ENCODE measurements at regions not wholly inside any gene's neighbourhood (a gene's known extent, or its start where the extent isn't known, plus 50 kb on each side); places are given as distances from the start of the nearest gene placed in this dataset.
"Not testable (repeated sequence)": the region's sequence is repeated elsewhere in the genome, so short reads cannot be mapped to it uniquely, and the experiment has no call there.

- H3K4me3 Mint-ChIP-seq, result no peak overlapping the region
- DNase-seq (ENCODE audit: low spot score in 2 of 2) (no peak), ATAC-seq (replicated peaks; ENCODE audit: extremely low read depth, poor library complexity, severe bottlenecking) (no peak)
- H3K9me3 Mint-ChIP-seq, result no peaks in the 10 kb centered on the region
- no peaks in the 10 kb centered on the region for H3K27me3 Mint-ChIP-seq
- H3K36me3 Mint-ChIP-seq (ENCODE audit: insufficient read depth), result peaks cover 2% of the 10 kb centered on the region
- no peak overlapping the region for H3K27ac Mint-ChIP-seq (ENCODE audit: low read depth)
- no peaks in the 10 kb centered on the region for H3K4me1 Mint-ChIP-seq
These were observed 196.3 kb upstream of the ZCCHC13 start for GRCh38 chrX:74107666-74108065.

GRCh38 chrX:74104356-74105015 is 199.5 kb upstream of the ZCCHC13 start:
- no peaks in the 10 kb centered on the region for H3K27me3 Mint-ChIP-seq
- ATAC-seq (replicated peaks; ENCODE audit: extremely low read depth, poor library complexity, severe bottlenecking), result no peak

GRCh38 chrX:74098407-74098806 is 205.6 kb upstream of the ZCCHC13 start:
- H3K4me1 Mint-ChIP-seq; H3K4me3 Mint-ChIP-seq; ATAC-seq (replicated peaks; ENCODE audit: extremely low read depth, poor library complexity, severe bottlenecking); H3K9me3 Mint-ChIP-seq; DNase-seq (ENCODE audit: low spot score in 2 of 2); H3K27ac Mint-ChIP-seq (ENCODE audit: low read depth); H3K36me3 Mint-ChIP-seq (ENCODE audit: insufficient read depth); H3K27me3 Mint-ChIP-seq: not testable (repeated sequence)

More at GRCh38 chrX:74104356-74105015, 199.5 kb upstream of the ZCCHC13 start:
- no peak overlapping the region for H3K27ac Mint-ChIP-seq (ENCODE audit: low read depth)
- no peak overlapping the region for H3K4me3 Mint-ChIP-seq
- no peak for DNase-seq (ENCODE audit: low spot score in 2 of 2)
- H3K4me1 Mint-ChIP-seq, result no peaks in the 10 kb centered on the region
- no peaks in the 10 kb centered on the region for H3K9me3 Mint-ChIP-seq
- peaks cover 2% of the 10 kb centered on the region for H3K36me3 Mint-ChIP-seq (ENCODE audit: insufficient read depth)

- H3K27ac Mint-ChIP-seq (ENCODE audit: low read depth), result no peak overlapping the region
- H3K4me1 Mint-ChIP-seq, result no peaks in the 10 kb centered on the region
- H3K27me3 Mint-ChIP-seq, result no peaks in the 10 kb centered on the region
- no peaks in the 10 kb centered on the region for H3K36me3 Mint-ChIP-seq (ENCODE audit: insufficient read depth)
- ATAC-seq (replicated peaks; ENCODE audit: extremely low read depth, poor library complexity, severe bottlenecking) (no peak), DNase-seq (ENCODE audit: low spot score in 2 of 2) (no peak)
- H3K9me3 Mint-ChIP-seq, result no peaks in the 10 kb centered on the region
- H3K4me3 Mint-ChIP-seq, result no peak overlapping the region
These were observed 213.9 kb upstream of the ZCCHC13 start for GRCh38 chrX:74090049-74090448.

DNA sequence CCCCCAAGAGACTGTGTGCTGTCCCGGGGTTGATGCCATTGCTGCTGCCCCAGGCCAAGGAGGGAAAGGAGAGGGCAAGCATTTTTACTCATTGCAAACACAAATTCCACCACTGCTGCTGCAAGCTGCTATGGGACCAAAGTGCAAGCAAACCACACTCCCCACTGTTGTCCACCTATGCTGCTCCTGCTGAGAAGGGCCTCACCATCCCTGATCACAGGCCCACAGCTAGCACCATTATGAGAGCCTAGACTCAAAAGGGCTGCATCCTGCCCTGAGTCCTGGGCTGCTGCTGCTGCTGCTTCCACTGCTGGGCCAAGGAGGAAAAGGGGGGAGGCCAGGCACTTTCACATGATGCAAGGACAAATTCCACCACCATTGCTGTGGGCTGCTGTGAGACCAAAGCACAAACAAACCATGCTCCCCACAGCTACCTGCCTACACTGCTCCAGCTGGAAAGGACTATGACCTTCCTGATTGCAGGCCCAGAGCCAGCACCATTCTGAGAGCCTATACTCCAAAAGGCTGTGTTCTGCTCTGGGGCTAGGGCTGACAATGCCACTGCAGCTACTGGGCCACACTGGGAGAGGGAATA is 218.2 kb upstream of the ZCCHC13 start:
- no peak for ATAC-seq (replicated peaks; ENCODE audit: extremely low read depth, poor library complexity, severe bottlenecking)
- no peaks in the 10 kb centered on the region for H3K9me3 Mint-ChIP-seq
- no peaks in the 10 kb centered on the region for H3K36me3 Mint-ChIP-seq (ENCODE audit: insufficient read depth)
- no peak for DNase-seq (ENCODE audit: low spot score in 2 of 2)
- H3K27ac Mint-ChIP-seq (ENCODE audit: low read depth), result no peak overlapping the region
- H3K4me3 Mint-ChIP-seq, result no peak overlapping the region
- no peaks in the 10 kb centered on the region for H3K4me1 Mint-ChIP-seq
- no peaks in the 10 kb centered on the region for H3K27me3 Mint-ChIP-seq

- Mint-ChIP-seq H3K9me3 (peaks cover 11% of the 10 kb centered on the region), H3K4me1 (no peaks in the 10 kb centered on the region), H3K27me3 (no peaks in the 10 kb centered on the region), H3K36me3 (ENCODE audit: insufficient read depth) (no peaks in the 10 kb centered on the region), H3K27ac (ENCODE audit: low read depth) (no peak overlapping the region), H3K4me3 (no peak overlapping the region)
- ATAC-seq (replicated peaks; ENCODE audit: extremely low read depth, poor library complexity, severe bottlenecking) (no peak), DNase-seq (ENCODE audit: low spot score in 2 of 2) (no peak)
These were observed 223.8 kb upstream of the ZCCHC13 start for GRCh38 chrX:74080165-74080564.

DNA sequence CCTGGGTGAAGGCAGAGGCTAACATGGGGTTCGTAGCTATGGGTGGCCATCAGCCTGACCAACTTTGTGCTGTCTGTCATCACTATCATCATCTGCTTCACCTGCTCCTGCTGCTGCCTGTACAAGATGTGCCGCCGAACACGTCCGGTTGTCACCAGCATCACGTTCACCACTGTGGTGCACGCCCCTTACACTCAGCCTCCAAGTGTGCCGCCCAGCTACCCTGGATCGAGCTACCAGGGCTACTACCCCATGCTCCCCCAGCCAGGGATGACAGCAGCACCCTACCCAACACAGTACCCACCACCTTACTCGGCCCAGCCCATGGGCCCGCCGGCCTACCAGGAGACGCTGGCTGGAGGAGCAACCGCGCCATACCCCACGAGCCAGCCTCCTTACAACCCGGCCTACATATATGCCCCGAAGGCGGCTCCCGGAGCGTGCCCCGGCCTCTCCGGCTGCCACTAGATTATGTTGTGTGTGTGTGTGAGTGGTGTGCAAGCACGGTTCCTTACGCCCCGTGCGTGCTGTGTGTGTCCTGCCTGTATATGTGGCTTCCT is 213.4 kb upstream of the XIST start:
- ATAC-seq (replicated peaks; ENCODE audit: extremely low read depth, poor library complexity, severe bottlenecking) (no peak), DNase-seq (ENCODE audit: low spot score in 2 of 2) (no peak)
- H3K36me3 Mint-ChIP-seq (ENCODE audit: insufficient read depth), result no peaks in the 10 kb centered on the region
- H3K27ac Mint-ChIP-seq (ENCODE audit: low read depth), result no peak overlapping the region
- H3K4me3 Mint-ChIP-seq, result no peak overlapping the region
- H3K9me3 Mint-ChIP-seq, result peaks cover 12% of the 10 kb centered on the region
- H3K27me3 Mint-ChIP-seq, result no peaks in the 10 kb centered on the region
- H3K4me1 Mint-ChIP-seq, result no peaks in the 10 kb centered on the region

- DNase-seq (ENCODE audit: low spot score in 2 of 2) (no peak), ATAC-seq (replicated peaks; ENCODE audit: extremely low read depth, poor library complexity, severe bottlenecking) (no peak)
- Mint-ChIP-seq H3K4me1 (no peaks in the 10 kb centered on the region), H3K9me3 (peaks cover 8% of the 10 kb centered on the region), H3K4me3 (no peak overlapping the region), H3K27ac (ENCODE audit: low read depth) (no peak overlapping the region), H3K27me3 (no peaks in the 10 kb centered on the region), H3K36me3 (ENCODE audit: insufficient read depth) (no peaks in the 10 kb centered on the region)
These were observed 211.1 kb upstream of the XIST start for GRCh38 chrX:74063426-74064155.

DNA sequence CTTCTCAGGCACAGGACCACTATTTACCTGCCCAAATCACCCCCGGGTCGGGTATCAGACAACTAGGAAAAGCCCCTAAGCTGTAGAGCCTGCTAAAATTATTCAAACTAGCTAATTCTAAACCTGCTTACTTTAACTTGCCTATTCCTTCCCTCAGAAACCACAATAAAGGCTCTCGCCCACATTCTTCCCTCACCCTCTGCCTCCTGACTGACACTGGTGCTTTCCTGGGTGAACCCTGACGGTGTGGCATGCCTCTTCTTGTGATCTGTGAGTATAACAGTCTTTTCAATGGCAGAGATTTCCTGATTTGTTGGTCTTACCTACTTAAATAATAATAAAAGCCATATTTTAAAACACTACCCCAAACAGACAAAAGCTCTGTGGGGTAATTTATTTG is 209.4 kb upstream of the XIST start:
- Mint-ChIP-seq H3K4me3 (no peak overlapping the region), H3K27me3 (no peaks in the 10 kb centered on the region), H3K36me3 (ENCODE audit: insufficient read depth) (no peaks in the 10 kb centered on the region), H3K4me1 (no peaks in the 10 kb centered on the region), H3K27ac (ENCODE audit: low read depth) (no peak overlapping the region), H3K9me3 (no peaks in the 10 kb centered on the region)
- ATAC-seq (replicated peaks; ENCODE audit: extremely low read depth, poor library complexity, severe bottlenecking) (no peak), DNase-seq (ENCODE audit: low spot score in 2 of 2) (no peak)

DNA sequence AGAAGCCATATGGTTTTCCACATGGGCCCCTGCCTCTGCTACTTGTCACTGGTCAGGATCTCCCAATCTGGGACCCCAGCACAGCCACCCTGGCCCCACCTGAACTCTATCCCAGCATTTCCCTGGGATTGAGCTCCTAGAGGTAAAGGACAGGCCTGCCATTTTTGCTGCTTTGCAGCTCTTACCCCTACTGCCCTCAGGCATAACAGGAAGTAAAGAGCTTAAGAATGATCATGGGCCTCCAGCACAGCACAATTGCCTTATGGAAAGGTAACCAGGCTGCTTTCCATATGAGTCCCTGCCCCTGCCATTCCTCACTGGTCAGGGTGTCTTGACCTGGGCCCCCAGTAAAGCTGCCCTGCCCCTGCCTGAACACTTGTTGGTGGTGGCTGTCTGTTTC is 196.6 kb upstream of the XIST start:
- no peak for DNase-seq (ENCODE audit: low spot score in 2 of 2)
- H3K27me3 Mint-ChIP-seq, result no peaks in the 10 kb centered on the region
- no peaks in the 10 kb centered on the region for H3K4me1 Mint-ChIP-seq
- no peaks in the 10 kb centered on the region for H3K9me3 Mint-ChIP-seq
- no peaks in the 10 kb centered on the region for H3K36me3 Mint-ChIP-seq (ENCODE audit: insufficient read depth)
- H3K27ac Mint-ChIP-seq (ENCODE audit: low read depth), result no peak overlapping the region
- H3K4me3 Mint-ChIP-seq, result no peak overlapping the region
- no peak for ATAC-seq (replicated peaks; ENCODE audit: extremely low read depth, poor library complexity, severe bottlenecking)

GRCh38 chrX:74034066-74034465 is 181.6 kb upstream of the XIST start:
- H3K27me3 Mint-ChIP-seq; ATAC-seq (replicated peaks; ENCODE audit: extremely low read depth, poor library complexity, severe bottlenecking); H3K4me1 Mint-ChIP-seq; H3K9me3 Mint-ChIP-seq; H3K27ac Mint-ChIP-seq (ENCODE audit: low read depth); DNase-seq (ENCODE audit: low spot score in 2 of 2); H3K4me3 Mint-ChIP-seq; H3K36me3 Mint-ChIP-seq (ENCODE audit: insufficient read depth): not testable (repeated sequence)

- ATAC-seq (replicated peaks; ENCODE audit: extremely low read depth, poor library complexity, severe bottlenecking); DNase-seq (ENCODE audit: low spot score in 2 of 2); H3K27ac Mint-ChIP-seq (ENCODE audit: low read depth); H3K36me3 Mint-ChIP-seq (ENCODE audit: insufficient read depth); H3K27me3 Mint-ChIP-seq; H3K4me1 Mint-ChIP-seq; H3K4me3 Mint-ChIP-seq; H3K9me3 Mint-ChIP-seq: not testable (repeated sequence)
These were observed 179.0 kb upstream of the XIST start for GRCh38 chrX:74031527-74031926.

DNA sequence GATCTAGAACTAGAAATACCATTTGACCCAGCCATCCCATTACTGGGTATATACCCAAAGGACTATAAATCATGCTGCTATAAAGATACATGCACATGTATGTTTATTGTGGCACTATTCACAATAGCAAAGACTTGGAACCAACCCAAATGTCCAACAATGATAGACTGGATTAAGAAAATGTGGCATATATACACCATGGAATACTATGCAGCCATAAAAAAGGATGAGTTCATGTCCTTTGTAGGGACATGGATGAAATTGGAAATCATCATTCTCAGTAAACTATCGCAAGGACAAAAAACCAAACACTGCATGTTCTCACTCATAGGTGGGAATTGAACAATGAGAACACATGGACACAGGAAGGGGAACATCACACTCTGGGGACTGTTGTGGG is 178.3 kb upstream of the XIST start:
- not testable (repeated sequence) for ATAC-seq (replicated peaks; ENCODE audit: extremely low read depth, poor library complexity, severe bottlenecking); H3K4me1 Mint-ChIP-seq; H3K9me3 Mint-ChIP-seq; H3K36me3 Mint-ChIP-seq (ENCODE audit: insufficient read depth); H3K27ac Mint-ChIP-seq (ENCODE audit: low read depth); DNase-seq (ENCODE audit: low spot score in 2 of 2); H3K4me3 Mint-ChIP-seq; H3K27me3 Mint-ChIP-seq
